Astrocyte (in vitro differentiated cells and primary cell): ENCODE measurements at regions not wholly inside any gene's neighbourhood (a gene's known extent, or its start where the extent isn't known, plus 50 kb on each side); places are given as distances from the start of the nearest gene placed in this dataset.

Source experiments
- DNase-seq: peaks from one replicate; pipeline ENCODE4 v3.0.0-alpha.2; 2010; ENCODE audit warnings: low read depth
- FAIRE-seq: peaks from 2 replicates; lab custom pipeline; 2011; peaks lifted over from hg19 to GRCh38; lab: Jason Lieb, UNC
- H2AFZ ChIP-seq: 2 replicates; pipeline ENCODE4 v1.6.0; 2012; ENCODE audit warnings: low read depth, low read length, inconsistent platforms
- H3K27ac ChIP-seq: 2 replicates; pipeline ENCODE4 v1.5.1; 2011; ENCODE audit warnings: low read depth, low read length, inconsistent platforms
- H3K27me3 ChIP-seq: 2 replicates; pipeline ENCODE4 v1.6.0; 2011; ENCODE audit warnings: low read length, inconsistent platforms; ENCODE audit not compliant: insufficient read depth
- H3K36me3 ChIP-seq: 2 replicates; pipeline ENCODE4 v1.5.1; 2011; ENCODE audit warnings: low read length, inconsistent platforms; ENCODE audit not compliant: insufficient read depth
- H3K4me1 ChIP-seq: 2 replicates; pipeline ENCODE4 v1.5.1; 2011; ENCODE audit warnings: low read length, inconsistent platforms; ENCODE audit not compliant: insufficient read depth
- H3K4me2 ChIP-seq: 2 replicates; pipeline ENCODE4 v1.6.0; 2012; ENCODE audit warnings: low read length, inconsistent platforms
- H3K4me3 ChIP-seq: 2 replicates; pipeline ENCODE4 v1.5.1; 2011; ENCODE audit warnings: low read depth, mild to moderate bottlenecking, low read length, inconsistent platforms; ENCODE audit not compliant: insufficient read depth
- H3K79me2 ChIP-seq: 2 replicates; pipeline ENCODE4 v1.6.0; 2012; ENCODE audit warnings: mild to moderate bottlenecking, low read length, inconsistent platforms; ENCODE audit not compliant: insufficient read depth
- H3K9ac ChIP-seq: 2 replicates; pipeline ENCODE4 v1.6.0; 2012; ENCODE audit warnings: mild to moderate bottlenecking, low read length, inconsistent platforms
- H3K9me3 ChIP-seq: 2 replicates; pipeline ENCODE4 v1.5.1; 2012; ENCODE audit warnings: low read depth, mild to moderate bottlenecking, low read length, inconsistent platforms; ENCODE audit not compliant: insufficient read depth
- H4K20me1 ChIP-seq: 2 replicates; pipeline ENCODE4 v1.6.0; 2012; ENCODE audit warnings: low read length, inconsistent platforms; ENCODE audit not compliant: insufficient read depth
- H3K27ac Mint-ChIP-seq: one replicate; pipeline ENCODE4 v1.8.0; 2021; ENCODE audit warnings: mild to moderate bottlenecking, mixed read lengths; ENCODE audit not compliant: unreplicated experiment
- H3K27me3 Mint-ChIP-seq: one replicate; pipeline ENCODE4 v1.8.0; 2021; ENCODE audit warnings: low read depth, mixed read lengths; ENCODE audit not compliant: unreplicated experiment
- H3K36me3 Mint-ChIP-seq: one replicate; pipeline ENCODE4 v1.8.0; 2021; ENCODE audit warnings: low read depth, mixed read lengths; ENCODE audit not compliant: unreplicated experiment
- H3K4me1 Mint-ChIP-seq: one replicate; pipeline ENCODE4 v1.8.0; 2021; ENCODE audit warnings: low read depth, mixed read lengths; ENCODE audit not compliant: unreplicated experiment
- H3K4me3 Mint-ChIP-seq: one replicate; pipeline ENCODE4 v1.8.0; 2021; ENCODE audit warnings: mild to moderate bottlenecking, moderate library complexity, mixed read lengths; ENCODE audit not compliant: unreplicated experiment
- H3K9me3 Mint-ChIP-seq: one replicate; pipeline ENCODE4 v1.8.0; 2021; ENCODE audit warnings: mild to moderate bottlenecking, mixed read lengths; ENCODE audit not compliant: unreplicated experiment
- EZH2 ChIP-seq: IDR thresholded peaks from 2 replicates; pipeline ENCODE4 v1.6.1; 2012; ENCODE audit warnings: mild to moderate bottlenecking, low read length, inconsistent platforms; ENCODE audit not compliant: insufficient read depth
- TF ChIP-seq, protein P1 (sequence below): IDR thresholded peaks from 2 replicates; pipeline ENCODE4 v1.5.1; 2011; ENCODE audit warnings: low read depth, mild to moderate bottlenecking, inconsistent platforms, low read length, moderate library complexity; ENCODE audit not compliant: insufficient read depth

DNA sequence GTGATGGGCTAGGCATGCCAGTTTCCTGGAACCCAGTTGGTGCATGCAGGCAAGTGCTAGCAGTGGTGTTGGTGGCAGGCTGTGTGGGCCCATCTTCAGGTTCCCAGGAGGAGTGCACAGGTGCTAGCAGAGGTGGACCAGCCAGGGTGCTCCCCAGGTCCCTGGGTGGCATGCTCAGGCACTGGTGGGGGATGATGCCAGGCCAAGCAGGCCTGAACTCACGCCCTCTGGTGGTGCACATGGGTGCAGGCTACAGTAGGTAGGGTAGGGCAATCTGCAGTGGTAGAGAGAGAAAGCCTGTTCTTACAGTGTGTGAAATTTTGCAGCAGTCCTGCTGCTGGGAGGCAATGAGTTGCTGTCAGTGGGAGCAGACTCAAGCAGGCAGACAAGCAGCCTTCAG lies 1651.8 kb downstream of the DPP10 start:
- Mint-ChIP-seq H3K9me3 (peaks cover 2% of the 10 kb centered on the region), H3K4me3 (no peak overlapping the region), H3K27ac (no peak overlapping the region), H3K27me3 (peaks cover 3% of the 10 kb centered on the region), H3K36me3 (no peaks in the 10 kb centered on the region), H3K4me1 (peaks cover 10% of the 10 kb centered on the region)
- H4K20me1 ChIP-seq: no peaks in the 10 kb centered on the region
- no peak overlapping the region for H3K27ac ChIP-seq
- FAIRE-seq (no peak), DNase-seq (no peak)
- H3K4me3 ChIP-seq: no peak overlapping the region
- H3K4me1 ChIP-seq: no peaks in the 10 kb centered on the region
- peaks cover 7% of the 10 kb centered on the region for H3K9me3 ChIP-seq
- H2AFZ ChIP-seq: no peak overlapping the region
- no peak overlapping the region for H3K9ac ChIP-seq
- H3K36me3 ChIP-seq: no peaks in the 10 kb centered on the region
- TF ChIP-seq, protein P1, sequence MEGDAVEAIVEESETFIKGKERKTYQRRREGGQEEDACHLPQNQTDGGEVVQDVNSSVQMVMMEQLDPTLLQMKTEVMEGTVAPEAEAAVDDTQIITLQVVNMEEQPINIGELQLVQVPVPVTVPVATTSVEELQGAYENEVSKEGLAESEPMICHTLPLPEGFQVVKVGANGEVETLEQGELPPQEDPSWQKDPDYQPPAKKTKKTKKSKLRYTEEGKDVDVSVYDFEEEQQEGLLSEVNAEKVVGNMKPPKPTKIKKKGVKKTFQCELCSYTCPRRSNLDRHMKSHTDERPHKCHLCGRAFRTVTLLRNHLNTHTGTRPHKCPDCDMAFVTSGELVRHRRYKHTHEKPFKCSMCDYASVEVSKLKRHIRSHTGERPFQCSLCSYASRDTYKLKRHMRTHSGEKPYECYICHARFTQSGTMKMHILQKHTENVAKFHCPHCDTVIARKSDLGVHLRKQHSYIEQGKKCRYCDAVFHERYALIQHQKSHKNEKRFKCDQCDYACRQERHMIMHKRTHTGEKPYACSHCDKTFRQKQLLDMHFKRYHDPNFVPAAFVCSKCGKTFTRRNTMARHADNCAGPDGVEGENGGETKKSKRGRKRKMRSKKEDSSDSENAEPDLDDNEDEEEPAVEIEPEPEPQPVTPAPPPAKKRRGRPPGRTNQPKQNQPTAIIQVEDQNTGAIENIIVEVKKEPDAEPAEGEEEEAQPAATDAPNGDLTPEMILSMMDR: no peak
- no peak for TF ChIP-seq EZH2
- H3K79me2 ChIP-seq: no peaks in the 10 kb centered on the region
- H3K27me3 ChIP-seq: no peaks in the 10 kb centered on the region
- no peak overlapping the region for H3K4me2 ChIP-seq

DNA sequence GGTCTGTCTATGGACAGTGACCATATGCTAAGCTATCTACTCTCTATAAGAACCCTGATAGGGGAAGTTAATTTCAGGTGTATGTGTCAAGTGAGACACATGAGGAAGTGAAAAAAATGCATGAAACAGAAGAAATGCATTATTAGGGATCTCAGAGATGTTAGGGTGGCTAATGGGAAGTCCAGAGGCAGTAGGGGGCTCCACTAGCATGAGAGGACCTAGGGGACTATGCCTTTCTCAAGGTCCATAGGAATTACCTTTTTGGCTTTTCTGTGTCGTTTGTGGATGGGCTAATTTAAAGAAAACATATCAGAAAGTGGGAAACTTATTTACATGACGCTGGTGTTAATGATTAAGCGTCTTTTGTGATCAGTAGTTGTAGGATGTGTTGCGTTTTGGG lies 1653.2 kb downstream of the DPP10 start:
- H3K79me2 ChIP-seq: no peaks in the 10 kb centered on the region
- H3K9me3 Mint-ChIP-seq: peaks cover 2% of the 10 kb centered on the region
- H3K36me3 Mint-ChIP-seq: no peaks in the 10 kb centered on the region
- H3K27me3 Mint-ChIP-seq: peaks cover 3% of the 10 kb centered on the region
- TF ChIP-seq, protein P1: no peak
- no peak for TF ChIP-seq EZH2
- no peak overlapping the region for H3K4me3 ChIP-seq
- no peaks in the 10 kb centered on the region for H3K4me1 ChIP-seq
- no peak overlapping the region for H3K27ac ChIP-seq
- H3K9me3 ChIP-seq: peaks cover 7% of the 10 kb centered on the region
- no peak overlapping the region for H2AFZ ChIP-seq
- DNase-seq: no peak
- FAIRE-seq: no peak
- H4K20me1 ChIP-seq: no peaks in the 10 kb centered on the region
- peaks cover 10% of the 10 kb centered on the region for H3K4me1 Mint-ChIP-seq
- no peaks in the 10 kb centered on the region for H3K36me3 ChIP-seq
- no peak overlapping the region for H3K4me2 ChIP-seq
- no peak overlapping the region for H3K9ac ChIP-seq
- H3K27ac Mint-ChIP-seq: no peak overlapping the region
- no peak overlapping the region for H3K4me3 Mint-ChIP-seq
- H3K27me3 ChIP-seq: no peaks in the 10 kb centered on the region

DNA sequence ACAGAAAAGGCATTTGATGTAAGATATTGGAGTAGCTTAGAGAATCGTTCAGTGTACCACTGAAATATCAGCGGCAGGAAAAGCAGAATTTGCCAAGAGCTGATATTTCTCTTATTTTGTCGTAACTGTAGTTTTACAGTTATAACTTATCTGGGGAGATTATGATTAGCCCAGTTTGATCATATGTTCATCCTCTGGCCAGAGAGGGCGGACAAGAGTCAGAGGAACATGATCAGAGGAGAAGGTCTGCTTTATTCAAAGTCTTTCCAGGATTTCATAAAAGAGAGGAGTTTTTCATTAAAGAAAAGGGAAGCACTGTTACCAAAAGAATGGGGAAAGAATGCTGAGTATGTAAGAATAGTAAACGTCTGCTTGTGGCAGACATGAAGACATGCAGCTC lies 1655.6 kb downstream of the DPP10 start:
- no peak overlapping the region for H3K4me2 ChIP-seq
- H3K9ac ChIP-seq: no peak overlapping the region
- H3K27me3 ChIP-seq: no peaks in the 10 kb centered on the region
- H3K9me3 Mint-ChIP-seq: peaks cover 2% of the 10 kb centered on the region
- H3K36me3 Mint-ChIP-seq: no peaks in the 10 kb centered on the region
- no peaks in the 10 kb centered on the region for H4K20me1 ChIP-seq
- FAIRE-seq (no peak), DNase-seq (no peak)
- H3K4me3 ChIP-seq: no peak overlapping the region
- H3K4me1 Mint-ChIP-seq: peaks cover 10% of the 10 kb centered on the region
- no peak overlapping the region for H3K27ac Mint-ChIP-seq
- TF ChIP-seq, protein P1: no peak
- TF ChIP-seq EZH2: no peak
- no peak overlapping the region for H2AFZ ChIP-seq
- no peak overlapping the region for H3K4me3 Mint-ChIP-seq
- H3K4me1 ChIP-seq: no peaks in the 10 kb centered on the region
- no peak overlapping the region for H3K27ac ChIP-seq
- H3K9me3 ChIP-seq: peaks cover 7% of the 10 kb centered on the region
- no peaks in the 10 kb centered on the region for H3K79me2 ChIP-seq
- H3K27me3 Mint-ChIP-seq: peaks cover 3% of the 10 kb centered on the region
- H3K36me3 ChIP-seq: no peaks in the 10 kb centered on the region
